Testis (tissue), 2 donors: ENCODE measurements at regions not wholly inside any gene's neighbourhood (a gene's known extent, or its start where the extent isn't known, plus 50 kb on each side); places are given as distances from the start of the nearest gene placed in this dataset.

ENCODE experiments used
- CTCF ChIP-seq, 3 experiments: fragments of 450-650 bp in 2 of 3; fragments of 200-600 bp in 1 of 3; sonication (generic) in 1 of 3; IDR thresholded peaks; one replicate each; pipeline ENCODE4 v1.5.1; 2016 to 2019; ENCODE audit warnings: antibody characterized with exemption in 3 of 3, mild to moderate bottlenecking in 2 of 3, moderate library complexity in 1 of 3
- POLR2A ChIP-seq: fragments of 450-650 bp; IDR thresholded peaks from one replicate; pipeline ENCODE4 v1.6.1; 2017; ENCODE audit warnings: antibody characterized with exemption, mild to moderate bottlenecking, moderate library complexity

DNA sequence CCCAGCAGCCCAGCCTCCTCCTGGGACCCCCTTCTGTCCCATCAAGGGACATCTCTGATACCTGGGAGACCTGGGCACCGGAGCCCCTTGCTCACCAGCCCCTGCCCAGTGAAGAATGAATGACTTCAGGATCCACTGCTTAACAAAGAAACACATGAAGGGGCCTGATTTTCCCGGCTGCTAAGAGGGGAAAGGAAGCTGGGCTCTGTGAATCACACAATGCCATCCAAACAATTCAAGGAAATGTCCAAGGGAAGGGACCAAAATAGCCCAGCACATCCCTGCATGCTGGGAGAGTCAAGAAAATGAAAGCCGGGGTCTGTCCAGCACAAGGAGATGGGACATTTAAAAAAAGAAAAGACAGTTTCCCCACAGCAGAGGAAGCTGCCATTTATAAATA lies 128.7 kb upstream of the JCAD start:
- TF ChIP-seq CTCF (IDR thresholded peaks at IDR 0.05) (no peak), POLR2A (no peak)
